ENCODE measurements at regions not wholly inside any gene's neighbourhood (a gene's known extent, or its start where the extent isn't known, plus 50 kb on each side); places are given as distances from the start of the nearest gene placed in this dataset.

DNA sequence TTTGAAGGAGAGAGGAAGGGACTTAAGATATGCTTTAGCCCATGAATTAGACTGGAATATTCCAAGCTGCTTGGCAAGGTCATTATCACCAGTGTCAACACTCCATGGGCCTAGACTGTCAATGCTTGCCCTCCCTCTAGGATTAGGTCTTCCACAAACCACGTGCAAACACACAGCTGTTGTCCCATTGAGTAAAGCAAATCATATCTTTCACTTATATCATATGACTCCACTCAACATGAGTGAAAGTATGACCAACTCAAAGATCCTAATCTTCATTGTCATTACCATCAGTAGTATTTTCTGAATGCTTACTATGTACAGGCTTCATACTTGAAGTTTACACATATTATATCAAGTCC, 57.0 kb upstream of the GRAMD2B start (continued):
- TF ChIP-seq HOXA9 (CRISPR knock-in tag; IDR thresholded peaks at IDR 0.05; ENCODE audit: borderline replicate concordance) (no peak), NR2F2 (IDR thresholded peaks at IDR 0.05; ENCODE audit: borderline replicate concordance, low read depth) (peak; percentile 3; the same call in 1 of the 2 replicates), ARNT2 (CRISPR knock-in tag; IDR thresholded peaks at IDR 0.05; ENCODE audit: low read depth) (no peak), PPARG (CRISPR knock-in tag; conservative IDR thresholded peaks at IDR 0.05) (no peak), SALL1 (CRISPR knock-in tag; IDR thresholded peaks at IDR 0.05) (peak; percentile 72; the same call in 1 of the 2 replicates), ZNF83 (CRISPR knock-in tag; IDR thresholded peaks at IDR 0.05; ENCODE audit: borderline replicate concordance) (no peak), SOX6 (IDR thresholded peaks at IDR 0.05) (no peak), SOX6 (CRISPR knock-in tag; IDR thresholded peaks at IDR 0.05) (peak; percentile 45; the same call in 1 of the 2 replicates), EHMT2 (IDR thresholded peaks at IDR 0.05; ENCODE audit: borderline replicate concordance, low read depth, low read length) (peak; percentile 46; the same call in 1 of the 2 replicates), FOXK1 (CRISPR knock-in tag; IDR thresholded peaks at IDR 0.05; ENCODE audit: borderline replicate concordance, low read depth) (peak; percentile 64; the same call in 1 of the 2 replicates), XBP1 (CRISPR knock-in tag; IDR thresholded peaks at IDR 0.05) (no peak), ZNF446 (CRISPR knock-in tag; IDR thresholded peaks at IDR 0.05) (no peak), ADNP (CRISPR knock-in tag; IDR thresholded peaks at IDR 0.05) (no peak), ZNF564 (CRISPR knock-in tag; IDR thresholded peaks at IDR 0.05) (no peak), ZSCAN12 (CRISPR knock-in tag; IDR thresholded peaks at IDR 0.05) (no peak), HES4 (CRISPR knock-in tag; IDR thresholded peaks at IDR 0.05; ENCODE audit: borderline replicate concordance) (no peak), NFE2L2 (IDR thresholded peaks at IDR 0.05; ENCODE audit: low read length) (no peak), WIZ (CRISPR knock-in tag; IDR thresholded peaks at IDR 0.05) (no peak), MATR3 (CRISPR knock-in tag; IDR thresholded peaks at IDR 0.05) (no peak), U2AF2 (IDR thresholded peaks at IDR 0.05; ENCODE audit: low read depth, low read length) (no peak), ZFP90 (CRISPR knock-in tag; IDR thresholded peaks at IDR 0.05; ENCODE audit: borderline replicate concordance) (no peak), ZNF605 (CRISPR knock-in tag; IDR thresholded peaks at IDR 0.05) (no peak), ZNF883 (CRISPR knock-in tag; IDR thresholded peaks at IDR 0.05; ENCODE audit: not compliant biosample characterization) (no peak), ZFP41 (CRISPR knock-in tag; IDR thresholded peaks at IDR 0.05; ENCODE audit: borderline replicate concordance) (no peak), TBP (CRISPR knock-in tag; IDR thresholded peaks at IDR 0.05) (no peak), ZNF549 (CRISPR knock-in tag; IDR thresholded peaks at IDR 0.05) (no peak), NR2F1 (CRISPR knock-in tag; IDR thresholded peaks at IDR 0.05) (no peak; a peak in 1 of 4 replicates)
- TF ChIP-seq, protein P1, sequence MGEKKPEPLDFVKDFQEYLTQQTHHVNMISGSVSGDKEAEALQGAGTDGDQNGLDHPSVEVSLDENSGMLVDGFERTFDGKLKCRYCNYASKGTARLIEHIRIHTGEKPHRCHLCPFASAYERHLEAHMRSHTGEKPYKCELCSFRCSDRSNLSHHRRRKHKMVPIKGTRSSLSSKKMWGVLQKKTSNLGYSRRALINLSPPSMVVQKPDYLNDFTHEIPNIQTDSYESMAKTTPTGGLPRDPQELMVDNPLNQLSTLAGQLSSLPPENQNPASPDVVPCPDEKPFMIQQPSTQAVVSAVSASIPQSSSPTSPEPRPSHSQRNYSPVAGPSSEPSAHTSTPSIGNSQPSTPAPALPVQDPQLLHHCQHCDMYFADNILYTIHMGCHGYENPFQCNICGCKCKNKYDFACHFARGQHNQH (CRISPR knock-in tag; IDR thresholded peaks at IDR 0.05): 0 out of 2 replicates have a peak, but pooled peaks have one; percentile 39
- TF ChIP-seq, protein P2, sequence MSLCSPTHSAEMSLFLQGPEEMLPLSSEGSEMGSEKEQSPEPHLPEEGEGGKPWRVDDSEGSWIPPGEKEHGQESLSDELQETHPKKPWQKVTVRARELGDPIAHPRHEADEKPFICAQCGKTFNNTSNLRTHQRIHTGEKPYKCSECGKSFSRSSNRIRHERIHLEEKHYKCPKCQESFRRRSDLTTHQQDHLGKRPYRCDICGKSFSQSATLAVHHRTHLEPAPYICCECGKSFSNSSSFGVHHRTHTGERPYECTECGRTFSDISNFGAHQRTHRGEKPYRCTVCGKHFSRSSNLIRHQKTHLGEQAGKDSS (CRISPR knock-in tag; IDR thresholded peaks at IDR 0.05; ENCODE audit: borderline replicate concordance, low read depth): no peak
- TF ChIP-seq, protein P3, sequence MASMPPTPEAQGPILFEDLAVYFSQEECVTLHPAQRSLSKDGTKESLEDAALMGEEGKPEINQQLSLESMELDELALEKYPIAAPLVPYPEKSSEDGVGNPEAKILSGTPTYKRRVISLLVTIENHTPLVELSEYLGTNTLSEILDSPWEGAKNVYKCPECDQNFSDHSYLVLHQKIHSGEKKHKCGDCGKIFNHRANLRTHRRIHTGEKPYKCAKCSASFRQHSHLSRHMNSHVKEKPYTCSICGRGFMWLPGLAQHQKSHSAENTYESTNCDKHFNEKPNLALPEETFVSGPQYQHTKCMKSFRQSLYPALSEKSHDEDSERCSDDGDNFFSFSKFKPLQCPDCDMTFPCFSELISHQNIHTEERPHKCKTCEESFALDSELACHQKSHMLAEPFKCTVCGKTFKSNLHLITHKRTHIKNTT (CRISPR knock-in tag; IDR thresholded peaks at IDR 0.05): no peak
- TF ChIP-seq, protein P4, sequence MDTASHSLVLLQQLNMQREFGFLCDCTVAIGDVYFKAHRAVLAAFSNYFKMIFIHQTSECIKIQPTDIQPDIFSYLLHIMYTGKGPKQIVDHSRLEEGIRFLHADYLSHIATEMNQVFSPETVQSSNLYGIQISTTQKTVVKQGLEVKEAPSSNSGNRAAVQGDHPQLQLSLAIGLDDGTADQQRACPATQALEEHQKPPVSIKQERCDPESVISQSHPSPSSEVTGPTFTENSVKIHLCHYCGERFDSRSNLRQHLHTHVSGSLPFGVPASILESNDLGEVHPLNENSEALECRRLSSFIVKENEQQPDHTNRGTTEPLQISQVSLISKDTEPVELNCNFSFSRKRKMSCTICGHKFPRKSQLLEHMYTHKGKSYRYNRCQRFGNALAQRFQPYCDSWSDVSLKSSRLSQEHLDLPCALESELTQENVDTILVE (CRISPR knock-in tag; IDR thresholded peaks at IDR 0.05): no peak

All from HepG2 (cell line).